ENCODE measurements at regions not wholly inside any gene's neighbourhood (a gene's known extent, or its start where the extent isn't known, plus 50 kb on each side); places are given as distances from the start of the nearest gene placed in this dataset.

GRCh38 chr2:223365158-223365679 is 236.9 kb downstream of the SCG2 start:
- no peak for TF ChIP-seq NFE2L2 (IDR thresholded peaks at IDR 0.05; ENCODE audit: low read length)
- TF ChIP-seq ZNF263 (CRISPR knock-in tag; IDR thresholded peaks at IDR 0.05), result no peak
- no peak for TF ChIP-seq IRF1 (CRISPR knock-in tag; IDR thresholded peaks at IDR 0.05; ENCODE audit: low read depth)
- no peak for TF ChIP-seq CTCF (CRISPR knock-in tag; IDR thresholded peaks at IDR 0.05)
- no peak for TF ChIP-seq POLR2AphosphoS5 (IDR thresholded peaks at IDR 0.05; ENCODE audit: low read depth, low read length)
- TF ChIP-seq ZNF883 (CRISPR knock-in tag; IDR thresholded peaks at IDR 0.05; ENCODE audit: not compliant biosample characterization), result no peak
- TF ChIP-seq MTA3 (CRISPR knock-in tag; IDR thresholded peaks at IDR 0.05), result no peak
- TF ChIP-seq PRDM15 (CRISPR knock-in tag; IDR thresholded peaks at IDR 0.05), result no peak
- TF ChIP-seq EED (CRISPR knock-in tag; IDR thresholded peaks at IDR 0.05), result no peak

All from HepG2 (cell line).